Kidney epithelial cell (primary cell): ENCODE measurements at regions not wholly inside any gene's neighbourhood (a gene's known extent, or its start where the extent isn't known, plus 50 kb on each side); places are given as distances from the start of the nearest gene placed in this dataset.
A peak's percentile ranks its signal among the peaks of the same experiment; 100 is the strongest.

Experiments used
- DNase-seq: peaks from one replicate; pipeline ENCODE4 v3.0.0-alpha.2; 2010; ENCODE audit warnings: low read depth
- H3K27me3 ChIP-seq: 2 replicates; pipeline ENCODE4 v1.6.0; 2011; ENCODE audit warnings: low read length; ENCODE audit not compliant: control insufficient read depth, insufficient read depth
- H3K36me3 ChIP-seq: 2 replicates; pipeline ENCODE4 v1.5.1; 2011; ENCODE audit warnings: low read length; ENCODE audit not compliant: control insufficient read depth, insufficient read depth
- H3K4me3 ChIP-seq: 2 replicates; pipeline ENCODE4 v1.5.1; 2011; ENCODE audit warnings: low read depth, mild to moderate bottlenecking, control low read depth, low read length
- TF ChIP-seq, protein P1 (sequence below): IDR thresholded peaks from 2 replicates; pipeline ENCODE4 v1.5.1; 2011; ENCODE audit warnings: mild to moderate bottlenecking, moderate library complexity, low read length, control low read depth, inconsistent platforms; ENCODE audit not compliant: insufficient read depth, poor library complexity, severe bottlenecking

- H3K4me3 ChIP-seq, result no peak overlapping the region
- no peak for DNase-seq
- H3K36me3 ChIP-seq, result no peaks in the 10 kb centered on the region
- H3K27me3 ChIP-seq, result no peaks in the 10 kb centered on the region
- TF ChIP-seq, protein P1, sequence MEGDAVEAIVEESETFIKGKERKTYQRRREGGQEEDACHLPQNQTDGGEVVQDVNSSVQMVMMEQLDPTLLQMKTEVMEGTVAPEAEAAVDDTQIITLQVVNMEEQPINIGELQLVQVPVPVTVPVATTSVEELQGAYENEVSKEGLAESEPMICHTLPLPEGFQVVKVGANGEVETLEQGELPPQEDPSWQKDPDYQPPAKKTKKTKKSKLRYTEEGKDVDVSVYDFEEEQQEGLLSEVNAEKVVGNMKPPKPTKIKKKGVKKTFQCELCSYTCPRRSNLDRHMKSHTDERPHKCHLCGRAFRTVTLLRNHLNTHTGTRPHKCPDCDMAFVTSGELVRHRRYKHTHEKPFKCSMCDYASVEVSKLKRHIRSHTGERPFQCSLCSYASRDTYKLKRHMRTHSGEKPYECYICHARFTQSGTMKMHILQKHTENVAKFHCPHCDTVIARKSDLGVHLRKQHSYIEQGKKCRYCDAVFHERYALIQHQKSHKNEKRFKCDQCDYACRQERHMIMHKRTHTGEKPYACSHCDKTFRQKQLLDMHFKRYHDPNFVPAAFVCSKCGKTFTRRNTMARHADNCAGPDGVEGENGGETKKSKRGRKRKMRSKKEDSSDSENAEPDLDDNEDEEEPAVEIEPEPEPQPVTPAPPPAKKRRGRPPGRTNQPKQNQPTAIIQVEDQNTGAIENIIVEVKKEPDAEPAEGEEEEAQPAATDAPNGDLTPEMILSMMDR, result no peak
These were observed 586.9 kb upstream of the INTU start for GRCh38 chr4:127045861-127046260.

- Histone ChIP-seq H3K4me3 (no peak overlapping the region), H3K27me3 (no peaks in the 10 kb centered on the region), H3K36me3 (no peaks in the 10 kb centered on the region)
- TF ChIP-seq, protein P1, result no peak
- no peak for DNase-seq
These were observed 584.8 kb upstream of the INTU start for GRCh38 chr4:127047930-127048329.

DNA sequence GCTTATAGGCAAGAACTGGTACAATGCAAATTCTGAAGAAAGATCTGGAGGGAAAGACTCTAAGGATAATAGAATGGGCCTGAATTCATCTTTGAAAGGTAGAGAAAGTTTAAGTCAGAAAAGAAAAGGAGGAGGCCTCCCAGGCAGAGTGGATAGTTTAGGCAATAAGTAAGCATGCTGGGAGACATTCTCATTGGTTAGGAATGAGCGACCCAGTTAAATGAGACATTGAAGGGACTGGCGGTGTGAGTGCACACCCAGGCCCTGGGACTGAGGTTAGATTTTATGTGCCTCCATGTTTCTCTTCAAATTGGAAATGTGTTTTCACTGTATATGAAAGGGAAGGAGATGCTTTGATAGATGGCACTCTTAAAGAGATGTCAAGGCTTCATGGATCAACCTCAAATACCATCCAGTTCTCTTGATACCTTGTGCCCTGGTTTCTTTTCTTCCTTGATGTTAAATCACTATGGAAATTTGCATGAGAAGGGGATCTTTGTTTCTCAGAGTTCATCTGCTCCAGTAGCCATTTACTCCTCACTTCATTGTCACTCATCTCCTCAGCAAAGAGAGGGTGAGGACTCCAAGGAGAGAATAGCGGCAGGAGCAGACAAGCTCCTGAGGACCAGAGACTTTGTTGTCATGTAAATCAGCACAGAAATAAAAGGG lies 584.2 kb upstream of the INTU start:
- DNase-seq, result no peak
- H3K4me3 ChIP-seq, result no peak overlapping the region

DNA sequence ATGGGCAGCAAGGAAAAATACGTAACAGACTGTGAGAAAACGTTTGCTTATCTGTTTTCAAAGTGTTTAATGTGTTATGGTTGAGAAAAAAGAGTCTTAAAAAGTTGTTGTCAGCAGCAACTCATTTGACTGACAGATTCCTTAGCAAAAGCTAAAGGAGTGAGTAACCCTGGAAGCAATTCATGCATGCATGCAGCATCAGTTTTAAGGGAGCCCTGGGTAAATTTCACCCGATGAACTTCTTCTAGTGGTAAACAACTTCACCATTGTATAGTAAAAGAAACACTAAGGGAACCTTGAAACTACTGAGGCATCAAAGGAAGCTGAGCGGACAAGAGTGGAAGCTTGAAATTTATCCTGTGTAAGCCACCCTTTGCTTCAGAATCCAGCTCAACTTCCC lies 583.2 kb upstream of the INTU start:
- DNase-seq, result peak; percentile 70
- H3K27me3 ChIP-seq, result no peaks in the 10 kb centered on the region
- TF ChIP-seq, protein P1, result no peak
- H3K36me3 ChIP-seq, result no peaks in the 10 kb centered on the region
- H3K4me3 ChIP-seq, result no peak overlapping the region

More for the DNA sequence above, 584.2 kb upstream of the INTU start:
- Histone ChIP-seq H3K36me3 (no peaks in the 10 kb centered on the region), H3K27me3 (no peaks in the 10 kb centered on the region)
- TF ChIP-seq, protein P1, result no peak

- Histone ChIP-seq H3K4me3 (no peak overlapping the region), H3K27me3 (no peaks in the 10 kb centered on the region), H3K36me3 (no peaks in the 10 kb centered on the region)
- no peak for DNase-seq
- TF ChIP-seq, protein P1, result no peak
These were observed 580.0 kb upstream of the INTU start for GRCh38 chr4:127052742-127053141.

DNA sequence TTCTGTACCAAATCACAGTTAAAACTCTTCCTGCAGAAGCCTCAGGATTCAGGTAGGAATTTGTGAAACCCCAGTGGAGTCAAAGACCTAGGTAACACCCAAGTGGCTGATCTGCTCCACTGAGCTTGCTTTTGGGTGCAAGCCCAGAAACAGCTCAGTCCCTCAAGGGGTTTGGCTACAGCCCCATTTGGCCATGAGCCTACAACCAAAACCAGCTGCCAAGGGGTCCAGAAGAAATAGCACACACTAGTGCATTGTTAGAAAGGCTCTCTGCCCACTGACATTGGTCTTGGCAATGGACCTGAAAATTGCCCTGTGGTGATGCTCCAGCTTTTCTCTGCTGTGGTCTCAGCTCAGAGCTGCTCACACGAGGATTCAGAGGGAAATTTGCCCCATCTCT lies 577.4 kb upstream of the INTU start:
- H3K27me3 ChIP-seq, result no peaks in the 10 kb centered on the region
- TF ChIP-seq, protein P1, result no peak
- peak; percentile 47 for DNase-seq
- H3K36me3 ChIP-seq, result no peaks in the 10 kb centered on the region
- no peak overlapping the region for H3K4me3 ChIP-seq
